Neural cell (in vitro differentiated cells): ENCODE measurements at regions not wholly inside any gene's neighbourhood (a gene's known extent, or its start where the extent isn't known, plus 50 kb on each side); places are given as distances from the start of the nearest gene placed in this dataset.

Experiments used
- H2AFZ ChIP-seq: fragments of 200-600, 300-800 bp; sonication (generic), shearing (Covaris generic); 2 replicates; pipeline ENCODE4 v1.6.0; 2014; ENCODE audit warnings: low read depth, mild to moderate bottlenecking, antibody characterized with exemption, low read length, moderate library complexity
- H3F3A ChIP-seq: fragments of 200-600 bp; shearing (Covaris generic); 2 replicates; pipeline ENCODE4 v1.6.1; 2016; ENCODE audit warnings: mild to moderate bottlenecking, moderate library complexity, mixed read lengths, antibody characterized with exemption, low read length; ENCODE audit not compliant: insufficient read depth, poor library complexity, severe bottlenecking
- H3K27ac ChIP-seq: fragments of 200-600, 300-800 bp; sonication (generic), shearing (Covaris generic); 2 replicates; pipeline ENCODE4 v1.5.1; 2014; ENCODE audit warnings: mild to moderate bottlenecking, low read length, moderate library complexity
- H3K27me3 ChIP-seq: fragments of 300-800, 200-600 bp; sonication (generic), shearing (Covaris generic); 2 replicates; pipeline ENCODE4 v1.6.0; 2014; ENCODE audit warnings: mild to moderate bottlenecking, low read depth, low read length, moderate library complexity; ENCODE audit not compliant: insufficient read depth
- H3K36me3 ChIP-seq: fragments of 300-800, 200-600 bp; sonication (generic), shearing (Covaris generic); 2 replicates; pipeline ENCODE4 v1.5.1; 2014; ENCODE audit warnings: mild to moderate bottlenecking, antibody characterized with exemption, low read length, moderate library complexity; ENCODE audit not compliant: insufficient read depth
- H3K4me2 ChIP-seq: fragments of 300-800, 200-600 bp; sonication (generic), shearing (Covaris generic); 2 replicates; pipeline ENCODE4 v1.6.0; 2014; ENCODE audit warnings: mild to moderate bottlenecking, low read length
- H3K4me3 ChIP-seq: fragments of 300-800, 200-600 bp; sonication (generic), shearing (Covaris generic); 2 replicates; pipeline ENCODE4 v1.5.1; 2014; ENCODE audit warnings: mild to moderate bottlenecking, low read length, moderate library complexity
- H3K79me2 ChIP-seq: fragments of 200-600 bp; shearing (Covaris generic); replicated peaks from 2 replicates; pipeline ENCODE4 v1.6.0; 2014; ENCODE audit warnings: mild to moderate bottlenecking, low read length, moderate library complexity; ENCODE audit not compliant: insufficient read depth
- H3K9ac ChIP-seq: fragments of 300-800, 200-600 bp; sonication (generic), shearing (Covaris generic); 2 replicates; pipeline ENCODE4 v1.6.1; 2016; ENCODE audit warnings: mild to moderate bottlenecking, low read length, mixed read lengths
- H3K9me2 ChIP-seq: fragments of 200-600 bp; shearing (Covaris generic); 2 replicates; pipeline ENCODE4 v1.6.1; 2016; ENCODE audit warnings: mild to moderate bottlenecking, low read length, mixed read lengths; ENCODE audit not compliant: insufficient read depth
- H3K9me3 ChIP-seq: fragments of 200-600, 300-800 bp; sonication (generic), shearing (Covaris generic); 2 replicates; pipeline ENCODE4 v1.6.1; 2016; ENCODE audit warnings: mild to moderate bottlenecking, mixed run types, low read length, moderate library complexity, mixed read lengths
- H4K20me1 ChIP-seq: fragments of 200-600 bp; shearing (Covaris generic); 2 replicates; pipeline ENCODE4 v1.6.1; 2016; ENCODE audit warnings: mild to moderate bottlenecking, mixed run types; ENCODE audit not compliant: insufficient read depth
- EP300 ChIP-seq: fragments of 450-650 bp; conservative IDR thresholded peaks from 2 replicates; pipeline ENCODE4 v1.6.1; 2014; ENCODE audit warnings: antibody characterized with exemption, mild to moderate bottlenecking, moderate library complexity; ENCODE audit not compliant: poor library complexity, severe bottlenecking
- EZH2 ChIP-seq: fragments of 200-600, 300-800 bp; shearing (Covaris generic), sonication (generic); IDR thresholded peaks from 2 replicates; pipeline ENCODE4 v1.6.1; 2014; ENCODE audit warnings: antibody characterized with exemption, low read length, borderline replicate concordance, mild to moderate bottlenecking; ENCODE audit not compliant: insufficient read depth, poor library complexity, severe bottlenecking
- MXI1 ChIP-seq: fragments of 450-650 bp; conservative IDR thresholded peaks from 2 replicates; pipeline ENCODE4 v1.6.1; 2014; ENCODE audit warnings: antibody characterized with exemption, mild to moderate bottlenecking; ENCODE audit not compliant: poor library complexity, severe bottlenecking
- POLR2AphosphoS5 ChIP-seq: IDR thresholded peaks from 2 replicates; pipeline ENCODE4 v1.6.1; 2012
- RAD21 ChIP-seq: fragments of 450-650 bp; conservative IDR thresholded peaks from 2 replicates; pipeline ENCODE4 v1.6.1; 2014; ENCODE audit warnings: antibody characterized with exemption, mild to moderate bottlenecking, moderate library complexity
- SMC3 ChIP-seq: fragments of 450-650 bp; conservative IDR thresholded peaks from 2 replicates; pipeline ENCODE4 v1.6.1; 2014; ENCODE audit warnings: antibody characterized with exemption, mild to moderate bottlenecking, moderate library complexity; ENCODE audit not compliant: poor library complexity
- TAF1 ChIP-seq: IDR thresholded peaks from 2 replicates; pipeline ENCODE4 v1.6.1; 2012; ENCODE audit warnings: low read depth
- TF ChIP-seq, protein P1 (sequence below): IDR thresholded peaks from 2 replicates; pipeline ENCODE4 v1.6.1; 2012; ENCODE audit warnings: borderline replicate concordance
- TF ChIP-seq, protein P2 (sequence below): fragments of 450-650 bp; IDR thresholded peaks from 2 replicates; pipeline ENCODE4 v1.5.1; 2014; ENCODE audit warnings: antibody characterized with exemption, mild to moderate bottlenecking, moderate library complexity; ENCODE audit not compliant: poor library complexity, severe bottlenecking

DNA sequence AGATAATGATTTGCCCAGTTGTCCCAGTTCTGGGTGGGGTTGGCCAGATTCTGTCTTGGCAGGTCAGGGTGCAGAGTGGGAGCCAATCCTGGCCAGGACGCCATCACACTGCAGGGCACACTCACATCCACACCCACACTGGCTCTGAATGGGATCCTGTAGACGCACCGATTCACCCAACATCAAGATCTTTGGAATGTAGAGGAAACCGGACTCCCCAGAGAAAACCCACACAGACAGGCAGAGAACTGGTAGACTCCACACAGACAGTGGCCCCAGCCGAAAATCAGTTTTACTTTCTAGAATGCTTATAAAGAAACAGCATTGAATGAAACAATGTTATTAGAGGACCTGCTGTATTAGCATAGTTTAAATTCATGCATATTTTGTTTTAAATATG is 343.1 kb upstream of the DAB2 start:
- Histone ChIP-seq H3K9me3 (no peaks in the 10 kb centered on the region), H3K4me2 (no peak overlapping the region), H3K9me2 (no peaks in the 10 kb centered on the region), H4K20me1 (no peaks in the 10 kb centered on the region), H3K9ac (no peak overlapping the region), H2AFZ (no peak overlapping the region), H3K27ac (no peak overlapping the region), H3K4me3 (no peak overlapping the region), H3K36me3 (no peaks in the 10 kb centered on the region), H3F3A (no peaks in the 10 kb centered on the region), H3K27me3 (no peaks in the 10 kb centered on the region), H3K79me2 (no peaks in the 10 kb centered on the region)
- TF ChIP-seq TAF1 = no peak
- no peak for TF ChIP-seq EP300
- TF ChIP-seq, protein P1, sequence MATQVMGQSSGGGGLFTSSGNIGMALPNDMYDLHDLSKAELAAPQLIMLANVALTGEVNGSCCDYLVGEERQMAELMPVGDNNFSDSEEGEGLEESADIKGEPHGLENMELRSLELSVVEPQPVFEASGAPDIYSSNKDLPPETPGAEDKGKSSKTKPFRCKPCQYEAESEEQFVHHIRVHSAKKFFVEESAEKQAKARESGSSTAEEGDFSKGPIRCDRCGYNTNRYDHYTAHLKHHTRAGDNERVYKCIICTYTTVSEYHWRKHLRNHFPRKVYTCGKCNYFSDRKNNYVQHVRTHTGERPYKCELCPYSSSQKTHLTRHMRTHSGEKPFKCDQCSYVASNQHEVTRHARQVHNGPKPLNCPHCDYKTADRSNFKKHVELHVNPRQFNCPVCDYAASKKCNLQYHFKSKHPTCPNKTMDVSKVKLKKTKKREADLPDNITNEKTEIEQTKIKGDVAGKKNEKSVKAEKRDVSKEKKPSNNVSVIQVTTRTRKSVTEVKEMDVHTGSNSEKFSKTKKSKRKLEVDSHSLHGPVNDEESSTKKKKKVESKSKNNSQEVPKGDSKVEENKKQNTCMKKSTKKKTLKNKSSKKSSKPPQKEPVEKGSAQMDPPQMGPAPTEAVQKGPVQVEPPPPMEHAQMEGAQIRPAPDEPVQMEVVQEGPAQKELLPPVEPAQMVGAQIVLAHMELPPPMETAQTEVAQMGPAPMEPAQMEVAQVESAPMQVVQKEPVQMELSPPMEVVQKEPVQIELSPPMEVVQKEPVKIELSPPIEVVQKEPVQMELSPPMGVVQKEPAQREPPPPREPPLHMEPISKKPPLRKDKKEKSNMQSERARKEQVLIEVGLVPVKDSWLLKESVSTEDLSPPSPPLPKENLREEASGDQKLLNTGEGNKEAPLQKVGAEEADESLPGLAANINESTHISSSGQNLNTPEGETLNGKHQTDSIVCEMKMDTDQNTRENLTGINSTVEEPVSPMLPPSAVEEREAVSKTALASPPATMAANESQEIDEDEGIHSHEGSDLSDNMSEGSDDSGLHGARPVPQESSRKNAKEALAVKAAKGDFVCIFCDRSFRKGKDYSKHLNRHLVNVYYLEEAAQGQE = no peak
- no peak for TF ChIP-seq RAD21
- TF ChIP-seq POLR2AphosphoS5 = no peak
- TF ChIP-seq, protein P2, sequence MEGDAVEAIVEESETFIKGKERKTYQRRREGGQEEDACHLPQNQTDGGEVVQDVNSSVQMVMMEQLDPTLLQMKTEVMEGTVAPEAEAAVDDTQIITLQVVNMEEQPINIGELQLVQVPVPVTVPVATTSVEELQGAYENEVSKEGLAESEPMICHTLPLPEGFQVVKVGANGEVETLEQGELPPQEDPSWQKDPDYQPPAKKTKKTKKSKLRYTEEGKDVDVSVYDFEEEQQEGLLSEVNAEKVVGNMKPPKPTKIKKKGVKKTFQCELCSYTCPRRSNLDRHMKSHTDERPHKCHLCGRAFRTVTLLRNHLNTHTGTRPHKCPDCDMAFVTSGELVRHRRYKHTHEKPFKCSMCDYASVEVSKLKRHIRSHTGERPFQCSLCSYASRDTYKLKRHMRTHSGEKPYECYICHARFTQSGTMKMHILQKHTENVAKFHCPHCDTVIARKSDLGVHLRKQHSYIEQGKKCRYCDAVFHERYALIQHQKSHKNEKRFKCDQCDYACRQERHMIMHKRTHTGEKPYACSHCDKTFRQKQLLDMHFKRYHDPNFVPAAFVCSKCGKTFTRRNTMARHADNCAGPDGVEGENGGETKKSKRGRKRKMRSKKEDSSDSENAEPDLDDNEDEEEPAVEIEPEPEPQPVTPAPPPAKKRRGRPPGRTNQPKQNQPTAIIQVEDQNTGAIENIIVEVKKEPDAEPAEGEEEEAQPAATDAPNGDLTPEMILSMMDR = no peak
- TF ChIP-seq MXI1 = no peak
- TF ChIP-seq SMC3 = no peak
- TF ChIP-seq EZH2 = no peak

DNA sequence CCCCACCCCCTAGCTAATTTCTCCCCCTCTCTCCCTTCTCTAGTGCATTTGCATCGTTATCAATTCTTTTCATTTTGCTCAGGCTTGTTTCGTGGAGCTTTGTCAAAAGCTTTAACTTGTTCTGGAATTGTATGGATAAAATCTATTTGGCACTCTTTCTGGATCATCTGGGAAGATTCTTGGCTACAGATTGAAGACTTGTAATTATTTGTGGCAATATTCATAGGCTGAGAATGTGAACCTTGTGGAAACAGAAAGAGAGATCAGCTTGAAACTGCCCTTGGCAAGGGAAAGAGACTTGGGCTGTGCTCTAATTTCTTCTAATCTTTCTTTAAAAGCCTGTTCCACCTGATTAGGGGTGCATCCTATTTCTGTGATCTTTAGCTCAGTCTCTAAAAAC is 340.6 kb upstream of the DAB2 start:
- no peak overlapping the region for H2AFZ ChIP-seq

DNA sequence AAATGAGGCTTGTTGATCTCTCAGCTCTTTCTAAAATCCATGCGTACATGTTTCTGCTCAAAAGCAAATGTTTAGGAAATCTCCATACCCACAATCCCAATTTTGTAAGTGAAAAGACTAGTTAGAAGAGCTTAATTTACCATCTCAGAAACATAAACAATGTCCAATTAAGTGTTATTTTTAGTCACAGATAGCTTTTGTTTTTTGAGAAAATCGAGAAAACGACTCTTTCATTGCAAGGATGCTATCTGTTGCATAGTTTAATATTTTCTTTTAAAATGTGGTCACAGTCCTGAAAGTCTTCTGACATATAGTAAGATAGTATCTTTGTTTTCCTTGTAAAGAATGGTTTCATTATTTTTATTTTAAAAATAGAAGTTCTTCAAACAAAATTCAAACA is 338.0 kb upstream of the DAB2 start:
- no peaks in the 10 kb centered on the region for H3K9me3 ChIP-seq
- no peaks in the 10 kb centered on the region for H3K9me2 ChIP-seq
- no peak overlapping the region for H3K9ac ChIP-seq
- H3K27me3 ChIP-seq = no peaks in the 10 kb centered on the region
- no peak overlapping the region for H2AFZ ChIP-seq
- H3F3A ChIP-seq = no peaks in the 10 kb centered on the region
- no peak overlapping the region for H3K4me3 ChIP-seq
- H3K79me2 ChIP-seq = no peaks in the 10 kb centered on the region
- H3K4me2 ChIP-seq = no peak overlapping the region
- TF ChIP-seq, protein P2 = no peak
- TF ChIP-seq MXI1 (no peak), RAD21 (no peak), EZH2 (no peak), EP300 (no peak), SMC3 (no peak)
- TF ChIP-seq, protein P1 = no peak
- no peaks in the 10 kb centered on the region for H3K36me3 ChIP-seq
- H4K20me1 ChIP-seq = no peaks in the 10 kb centered on the region
- H3K27ac ChIP-seq = no peak overlapping the region

More for the DNA sequence above, 340.6 kb upstream of the DAB2 start:
- Histone ChIP-seq H3K36me3 (no peaks in the 10 kb centered on the region), H3K4me3 (no peak overlapping the region), H4K20me1 (no peaks in the 10 kb centered on the region), H3K27me3 (no peaks in the 10 kb centered on the region), H3K9me3 (no peaks in the 10 kb centered on the region), H3K79me2 (no peaks in the 10 kb centered on the region), H3F3A (no peaks in the 10 kb centered on the region), H3K27ac (no peak overlapping the region), H3K9me2 (no peaks in the 10 kb centered on the region), H3K9ac (no peak overlapping the region), H3K4me2 (no peak overlapping the region)
- no peak for TF ChIP-seq EZH2
